DND-41 (cell line): ENCODE measurements at regions not wholly inside any gene's neighbourhood (a gene's known extent, or its start where the extent isn't known, plus 50 kb on each side); places are given as distances from the start of the nearest gene placed in this dataset.

ENCODE experiments used
- EZH2 ChIP-seq: IDR thresholded peaks from 3 replicates; pipeline ENCODE4 v1.6.1; 2012; ENCODE audit warnings: borderline replicate concordance, low read depth, mild to moderate bottlenecking, moderate library complexity, low read length, inconsistent platforms; ENCODE audit not compliant: severe bottlenecking
- TF ChIP-seq, protein P1 (sequence below): IDR thresholded peaks from 2 replicates; pipeline ENCODE4 v1.5.1; 2012; ENCODE audit warnings: borderline replicate concordance, low read length, moderate library complexity, mild to moderate bottlenecking; ENCODE audit not compliant: poor library complexity, severe bottlenecking; ENCODE audit errors: extremely low read depth

DNA sequence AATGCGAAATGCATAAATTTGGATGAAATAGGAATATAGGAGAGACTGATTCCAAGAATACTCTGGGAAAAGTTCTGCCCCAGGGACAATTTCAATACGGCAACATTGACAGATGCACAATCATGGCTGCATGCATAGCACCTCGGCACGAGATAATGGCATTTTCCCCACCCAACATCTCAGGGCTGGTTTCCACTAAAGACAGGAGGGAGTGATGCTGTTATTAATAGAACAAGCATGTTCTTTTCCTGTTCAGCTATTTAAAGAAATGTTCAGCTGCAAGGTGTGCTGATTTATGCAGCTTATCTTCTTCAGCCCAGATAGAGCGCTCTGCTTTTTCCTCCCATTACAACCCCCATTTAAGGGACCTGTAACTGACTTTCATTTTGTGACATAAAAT lies 740.2 kb downstream of the TLR4 start:
- TF ChIP-seq, protein P1, sequence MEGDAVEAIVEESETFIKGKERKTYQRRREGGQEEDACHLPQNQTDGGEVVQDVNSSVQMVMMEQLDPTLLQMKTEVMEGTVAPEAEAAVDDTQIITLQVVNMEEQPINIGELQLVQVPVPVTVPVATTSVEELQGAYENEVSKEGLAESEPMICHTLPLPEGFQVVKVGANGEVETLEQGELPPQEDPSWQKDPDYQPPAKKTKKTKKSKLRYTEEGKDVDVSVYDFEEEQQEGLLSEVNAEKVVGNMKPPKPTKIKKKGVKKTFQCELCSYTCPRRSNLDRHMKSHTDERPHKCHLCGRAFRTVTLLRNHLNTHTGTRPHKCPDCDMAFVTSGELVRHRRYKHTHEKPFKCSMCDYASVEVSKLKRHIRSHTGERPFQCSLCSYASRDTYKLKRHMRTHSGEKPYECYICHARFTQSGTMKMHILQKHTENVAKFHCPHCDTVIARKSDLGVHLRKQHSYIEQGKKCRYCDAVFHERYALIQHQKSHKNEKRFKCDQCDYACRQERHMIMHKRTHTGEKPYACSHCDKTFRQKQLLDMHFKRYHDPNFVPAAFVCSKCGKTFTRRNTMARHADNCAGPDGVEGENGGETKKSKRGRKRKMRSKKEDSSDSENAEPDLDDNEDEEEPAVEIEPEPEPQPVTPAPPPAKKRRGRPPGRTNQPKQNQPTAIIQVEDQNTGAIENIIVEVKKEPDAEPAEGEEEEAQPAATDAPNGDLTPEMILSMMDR, result no peak
- TF ChIP-seq EZH2, result no peak
